GM19463 (cell line): ENCODE measurements at regions not wholly inside any gene's neighbourhood (a gene's known extent, or its start where the extent isn't known, plus 50 kb on each side); places are given as distances from the start of the nearest gene placed in this dataset.

Experiments
- ATAC-seq: cut with Tn5 transposase; IDR thresholded peaks from one replicate; pipeline ENCODE4 v1.9.1; 2021; ENCODE audit warnings: mild to moderate bottlenecking, moderate library complexity; ENCODE audit not compliant: unreplicated experiment

- ATAC-seq: no peak
Measured at GRCh38 chr9:117488659-117489058, 73.8 kb upstream of the ASTN2 start.

DNA sequence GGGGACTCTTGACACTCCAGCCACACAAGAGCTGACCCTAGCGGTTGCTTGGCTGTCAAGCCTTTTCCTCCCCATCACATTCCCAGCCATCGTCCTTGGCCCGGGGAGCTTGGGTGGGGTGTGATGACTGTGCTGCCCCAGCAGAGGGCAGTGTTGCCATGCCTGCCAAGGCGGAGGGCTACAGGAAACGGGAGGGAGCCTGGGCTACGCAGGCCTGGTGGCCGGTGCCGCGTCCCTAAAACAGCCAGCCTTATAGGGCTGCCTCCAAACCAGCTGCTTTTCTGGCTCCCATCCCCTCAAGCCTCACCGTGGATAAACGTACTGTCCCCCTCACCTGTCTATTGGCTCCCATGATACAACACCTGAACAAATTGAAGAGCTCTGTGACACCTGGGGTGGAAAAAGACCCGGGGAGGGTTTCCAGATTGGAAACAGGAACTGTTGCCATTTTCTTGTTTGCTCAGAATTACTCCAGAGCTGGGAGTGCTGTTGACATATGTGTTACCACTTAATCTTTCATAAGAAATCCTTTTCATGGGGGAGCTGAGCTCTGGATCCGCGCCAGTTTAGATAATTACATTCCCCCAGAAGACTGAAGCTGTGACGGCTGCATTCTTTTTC lies 72.8 kb upstream of the ASTN2 start:
- peak; percentile 100 for ATAC-seq

DNA sequence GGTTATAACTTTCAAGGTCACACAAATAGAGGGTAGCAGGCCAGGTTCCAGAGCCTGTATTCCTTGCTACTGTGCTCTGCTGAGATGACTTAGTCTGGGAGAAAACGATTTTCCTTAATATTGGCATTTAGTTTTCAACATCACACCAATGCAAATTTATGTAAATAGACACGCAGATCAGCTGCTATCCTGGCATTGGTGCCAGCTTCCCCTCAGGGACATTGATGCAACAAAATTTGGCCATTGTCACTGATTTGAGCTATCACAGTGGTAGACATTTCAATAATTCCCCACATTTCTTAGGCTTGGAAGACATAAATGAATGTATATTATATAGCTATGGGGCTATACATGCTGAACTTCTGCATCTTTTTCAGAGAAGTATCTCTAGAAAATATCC lies 71.6 kb upstream of the ASTN2 start:
- no peak for ATAC-seq

DNA sequence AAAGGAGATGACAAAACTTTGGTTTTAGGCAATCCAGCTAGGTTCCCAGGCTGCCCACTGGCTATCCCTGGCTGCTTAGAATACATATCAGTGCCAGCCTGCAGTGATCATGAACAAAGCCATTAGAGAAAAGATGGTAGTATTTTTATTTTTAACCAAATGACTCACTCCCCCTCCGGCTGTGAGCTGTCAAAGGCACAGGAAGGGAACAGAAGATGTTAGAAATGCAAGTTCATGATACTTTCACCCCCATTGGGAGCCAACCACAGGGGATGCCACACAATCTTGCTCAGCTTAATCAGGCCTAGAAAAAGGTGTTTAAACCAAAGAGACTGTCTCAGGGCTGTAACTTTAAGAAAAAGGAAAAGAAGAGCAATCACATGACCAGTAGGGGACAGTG lies 70.3 kb upstream of the ASTN2 start:
- no peak for ATAC-seq

GRCh38 chr9:117480729-117481128 lies 65.9 kb upstream of the ASTN2 start:
- ATAC-seq: no peak

GRCh38 chr9:117480253-117480652 lies 65.4 kb upstream of the ASTN2 start:
- no peak for ATAC-seq

GRCh38 chr9:117473293-117473692 lies 58.4 kb upstream of the ASTN2 start:
- ATAC-seq: no peak

- no peak for ATAC-seq
Measured at GRCh38 chr9:117470902-117471301, 56.0 kb upstream of the ASTN2 start.

GRCh38 chr9:117470455-117470854 lies 55.6 kb upstream of the ASTN2 start:
- no peak for ATAC-seq

GRCh38 chr9:117466111-117466510 lies 51.3 kb upstream of the ASTN2 start:
- no peak for ATAC-seq

DNA sequence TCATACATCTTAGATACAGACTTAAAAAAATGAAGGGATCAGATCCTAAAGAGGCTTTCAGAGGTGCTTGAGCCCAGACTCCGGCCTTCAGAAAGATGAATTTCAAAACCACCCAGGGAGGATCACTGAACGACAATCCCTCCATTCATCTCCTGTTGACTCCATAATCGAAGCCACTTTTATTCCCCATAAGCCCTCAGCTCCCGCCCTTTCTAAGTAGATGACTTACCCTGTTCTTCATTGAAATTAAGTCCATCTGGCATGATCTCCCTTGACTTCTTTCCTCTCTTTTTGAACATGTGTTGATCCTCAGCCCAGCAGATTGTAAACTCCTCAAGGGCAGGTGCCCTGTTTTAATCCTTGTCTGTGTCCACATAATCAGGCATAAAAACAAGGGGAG lies 50.8 kb upstream of the ASTN2 start:
- no peak for ATAC-seq

- ATAC-seq: no peak
Measured at GRCh38 chr9:117464941-117465616, 50.2 kb upstream of the ASTN2 start.
